ENCODE measurements at regions not wholly inside any gene's neighbourhood (a gene's known extent, or its start where the extent isn't known, plus 50 kb on each side); places are given as distances from the start of the nearest gene placed in this dataset.

DNA sequence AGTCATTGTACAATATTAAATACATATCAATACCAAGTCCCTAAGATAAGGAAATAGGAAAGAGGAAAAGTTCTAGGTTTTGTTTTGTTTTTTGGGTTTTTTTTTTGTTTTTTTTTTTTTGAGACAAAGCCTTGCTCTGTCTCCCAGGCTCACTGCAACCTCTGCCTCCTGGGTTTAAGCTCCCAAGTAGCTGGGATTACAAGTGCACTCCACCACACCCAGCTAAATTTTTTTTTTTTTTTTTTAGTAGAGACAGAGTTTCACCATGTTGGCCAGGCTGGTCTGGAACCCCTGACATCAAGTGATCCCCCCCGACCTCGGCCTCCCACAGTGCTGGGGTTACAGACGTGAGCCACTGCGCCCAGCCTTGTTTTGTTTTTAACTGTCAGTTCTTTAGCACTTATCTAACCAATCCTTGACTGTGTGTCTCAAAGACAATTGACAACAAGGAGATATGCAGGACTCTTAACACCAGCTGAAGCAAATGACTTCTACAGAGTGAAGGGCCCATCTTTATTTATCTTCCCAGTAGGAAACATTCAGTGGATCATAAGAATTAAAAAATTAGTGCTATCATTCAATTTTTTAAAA is 100.0 kb upstream of the RAP2B start (continued):
- TF ChIP-seq, protein P1, sequence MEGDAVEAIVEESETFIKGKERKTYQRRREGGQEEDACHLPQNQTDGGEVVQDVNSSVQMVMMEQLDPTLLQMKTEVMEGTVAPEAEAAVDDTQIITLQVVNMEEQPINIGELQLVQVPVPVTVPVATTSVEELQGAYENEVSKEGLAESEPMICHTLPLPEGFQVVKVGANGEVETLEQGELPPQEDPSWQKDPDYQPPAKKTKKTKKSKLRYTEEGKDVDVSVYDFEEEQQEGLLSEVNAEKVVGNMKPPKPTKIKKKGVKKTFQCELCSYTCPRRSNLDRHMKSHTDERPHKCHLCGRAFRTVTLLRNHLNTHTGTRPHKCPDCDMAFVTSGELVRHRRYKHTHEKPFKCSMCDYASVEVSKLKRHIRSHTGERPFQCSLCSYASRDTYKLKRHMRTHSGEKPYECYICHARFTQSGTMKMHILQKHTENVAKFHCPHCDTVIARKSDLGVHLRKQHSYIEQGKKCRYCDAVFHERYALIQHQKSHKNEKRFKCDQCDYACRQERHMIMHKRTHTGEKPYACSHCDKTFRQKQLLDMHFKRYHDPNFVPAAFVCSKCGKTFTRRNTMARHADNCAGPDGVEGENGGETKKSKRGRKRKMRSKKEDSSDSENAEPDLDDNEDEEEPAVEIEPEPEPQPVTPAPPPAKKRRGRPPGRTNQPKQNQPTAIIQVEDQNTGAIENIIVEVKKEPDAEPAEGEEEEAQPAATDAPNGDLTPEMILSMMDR (IDR thresholded peaks at IDR 0.05): no peak
- no peak for TF ChIP-seq POLR2AphosphoS5 (IDR thresholded peaks at IDR 0.05; ENCODE audit: low read depth, low read length)

DNA sequence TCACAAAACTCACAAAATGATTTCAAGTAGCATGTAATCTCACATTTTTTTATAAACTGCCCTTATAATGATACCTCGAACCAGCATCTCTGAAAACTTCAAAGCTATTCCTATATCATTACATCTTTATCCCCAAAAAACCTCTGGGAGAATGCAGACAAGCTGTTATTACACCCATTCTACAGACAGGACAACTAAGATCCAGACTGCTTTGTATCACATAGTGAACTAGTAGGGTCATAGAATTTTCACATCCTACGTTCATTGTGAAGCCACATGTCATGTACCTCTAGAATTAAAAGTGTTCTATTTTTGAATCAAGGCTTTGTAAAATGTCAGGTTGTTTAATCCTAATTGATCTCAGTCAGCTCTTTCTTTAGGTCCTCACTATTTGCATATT is 98.7 kb upstream of the RAP2B start:
- CTCF ChIA-PET: no interaction called here
- Histone ChIP-seq H3K9me2 (no peaks in the 10 kb centered on the region), H3K9ac (no peak overlapping the region), H3K9me3 (no peaks in the 10 kb centered on the region), H3K4me2 (no peak overlapping the region), H2AFZ (ENCODE audit: low read depth) (peak overlapping the region; percentile 38; the same call in 1 of the 2 replicates), H3K79me2 (ENCODE audit: insufficient read depth) (no peaks in the 10 kb centered on the region), H3K27me3 (ENCODE audit: insufficient read depth) (no peaks in the 10 kb centered on the region), H3K36me3 (replicated peaks in 1 of 2; ENCODE audit: control insufficient read depth in 1 of 2, insufficient read depth in 2 of 2, low read length in 1 of 2) (no peaks in the 10 kb centered on the region), H4K20me1 (ENCODE audit: insufficient read depth) (no peaks in the 10 kb centered on the region), H3K4me3 (ENCODE audit: low read depth in 2 of 2, low read length in 1 of 2) (no peak overlapping the region), H3F3A (replicated peaks; ENCODE audit: insufficient read depth) (peaks cover 11% of the 10 kb centered on the region), H3K4me1 (ENCODE audit: control insufficient read depth in 1 of 2, insufficient read depth in 2 of 2, low read depth in 1 of 2, low read length in 1 of 2) (peaks cover 0 to 8% of the 10 kb centered on the region in 2 experiments; a peak in 1 of 4 replicates), H3K27ac (ENCODE audit: low read depth in 2 of 2, low read length in 1 of 2) (no peak overlapping the region)
- 71% methylated on average over 2 of the region's 2 CpGs for WGBS (ENCODE audit: low lambda C conversion rate)
- TF ChIP-seq, protein P2, sequence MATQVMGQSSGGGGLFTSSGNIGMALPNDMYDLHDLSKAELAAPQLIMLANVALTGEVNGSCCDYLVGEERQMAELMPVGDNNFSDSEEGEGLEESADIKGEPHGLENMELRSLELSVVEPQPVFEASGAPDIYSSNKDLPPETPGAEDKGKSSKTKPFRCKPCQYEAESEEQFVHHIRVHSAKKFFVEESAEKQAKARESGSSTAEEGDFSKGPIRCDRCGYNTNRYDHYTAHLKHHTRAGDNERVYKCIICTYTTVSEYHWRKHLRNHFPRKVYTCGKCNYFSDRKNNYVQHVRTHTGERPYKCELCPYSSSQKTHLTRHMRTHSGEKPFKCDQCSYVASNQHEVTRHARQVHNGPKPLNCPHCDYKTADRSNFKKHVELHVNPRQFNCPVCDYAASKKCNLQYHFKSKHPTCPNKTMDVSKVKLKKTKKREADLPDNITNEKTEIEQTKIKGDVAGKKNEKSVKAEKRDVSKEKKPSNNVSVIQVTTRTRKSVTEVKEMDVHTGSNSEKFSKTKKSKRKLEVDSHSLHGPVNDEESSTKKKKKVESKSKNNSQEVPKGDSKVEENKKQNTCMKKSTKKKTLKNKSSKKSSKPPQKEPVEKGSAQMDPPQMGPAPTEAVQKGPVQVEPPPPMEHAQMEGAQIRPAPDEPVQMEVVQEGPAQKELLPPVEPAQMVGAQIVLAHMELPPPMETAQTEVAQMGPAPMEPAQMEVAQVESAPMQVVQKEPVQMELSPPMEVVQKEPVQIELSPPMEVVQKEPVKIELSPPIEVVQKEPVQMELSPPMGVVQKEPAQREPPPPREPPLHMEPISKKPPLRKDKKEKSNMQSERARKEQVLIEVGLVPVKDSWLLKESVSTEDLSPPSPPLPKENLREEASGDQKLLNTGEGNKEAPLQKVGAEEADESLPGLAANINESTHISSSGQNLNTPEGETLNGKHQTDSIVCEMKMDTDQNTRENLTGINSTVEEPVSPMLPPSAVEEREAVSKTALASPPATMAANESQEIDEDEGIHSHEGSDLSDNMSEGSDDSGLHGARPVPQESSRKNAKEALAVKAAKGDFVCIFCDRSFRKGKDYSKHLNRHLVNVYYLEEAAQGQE (IDR thresholded peaks at IDR 0.05; ENCODE audit: low read depth, low read length): no peak
- TF ChIP-seq RAD21 (IDR thresholded peaks at IDR 0.05; ENCODE audit: low read length): no peak
- TF ChIP-seq TEAD4 (IDR thresholded peaks at IDR 0.05; ENCODE audit: borderline replicate concordance, insufficient read depth): no peak
- TF ChIP-seq ELF1 (IDR thresholded peaks at IDR 0.05): no peak
- TF ChIP-seq RCOR1 (IDR thresholded peaks at IDR 0.05; ENCODE audit: low read length): no peak
- no peak for TF ChIP-seq GABPA (IDR thresholded peaks at IDR 0.05; ENCODE audit: low read depth)
- no peak for TF ChIP-seq GATA2 (CRISPR knock-in tag; IDR thresholded peaks at IDR 0.05)
- no peak for TF ChIP-seq TAF1 (IDR thresholded peaks at IDR 0.05; ENCODE audit: borderline replicate concordance, low read depth, low read length)
- POLR2A ChIA-PET: no interaction called here
- no peak for DNase-seq

DNA sequence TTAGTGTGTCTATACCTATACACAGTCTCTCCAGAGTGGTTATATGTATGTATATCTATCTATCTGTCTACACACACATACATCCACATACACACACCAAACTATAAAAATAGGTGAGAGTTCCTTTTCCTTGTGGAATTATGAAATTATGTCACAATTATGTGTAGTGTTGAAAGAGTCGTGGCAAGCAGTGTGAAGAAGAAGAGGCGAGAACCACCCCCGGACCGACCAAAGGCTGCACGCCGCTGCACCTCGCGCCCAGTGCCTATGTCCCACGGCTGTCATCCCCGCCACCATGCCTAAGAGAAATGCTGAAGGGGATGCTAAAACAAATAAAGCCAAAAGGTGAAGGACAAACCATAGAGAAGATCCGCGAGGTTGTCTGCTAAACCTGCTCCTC is 95.0 kb upstream of the RAP2B start:
- POLR2A ChIA-PET: no interaction called here
- WGBS (ENCODE audit: low lambda C conversion rate): 86% methylated on average over 12 of the region's 12 CpGs
- TF ChIP-seq, protein P3, sequence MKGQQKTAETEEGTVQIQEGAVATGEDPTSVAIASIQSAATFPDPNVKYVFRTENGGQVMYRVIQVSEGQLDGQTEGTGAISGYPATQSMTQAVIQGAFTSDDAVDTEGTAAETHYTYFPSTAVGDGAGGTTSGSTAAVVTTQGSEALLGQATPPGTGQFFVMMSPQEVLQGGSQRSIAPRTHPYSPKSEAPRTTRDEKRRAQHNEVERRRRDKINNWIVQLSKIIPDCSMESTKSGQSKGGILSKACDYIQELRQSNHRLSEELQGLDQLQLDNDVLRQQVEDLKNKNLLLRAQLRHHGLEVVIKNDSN (IDR thresholded peaks at IDR 0.05; ENCODE audit: borderline replicate concordance, low read depth): no peak
- TF ChIP-seq, protein P4, sequence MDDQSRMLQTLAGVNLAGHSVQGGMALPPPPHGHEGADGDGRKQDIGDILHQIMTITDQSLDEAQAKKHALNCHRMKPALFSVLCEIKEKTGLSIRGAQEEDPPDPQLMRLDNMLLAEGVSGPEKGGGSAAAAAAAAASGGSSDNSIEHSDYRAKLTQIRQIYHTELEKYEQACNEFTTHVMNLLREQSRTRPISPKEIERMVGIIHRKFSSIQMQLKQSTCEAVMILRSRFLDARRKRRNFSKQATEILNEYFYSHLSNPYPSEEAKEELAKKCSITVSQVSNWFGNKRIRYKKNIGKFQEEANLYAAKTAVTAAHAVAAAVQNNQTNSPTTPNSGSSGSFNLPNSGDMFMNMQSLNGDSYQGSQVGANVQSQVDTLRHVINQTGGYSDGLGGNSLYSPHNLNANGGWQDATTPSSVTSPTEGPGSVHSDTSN (IDR thresholded peaks at IDR 0.05): no peak
- TF ChIP-seq MXI1 (IDR thresholded peaks at IDR 0.05; ENCODE audit: low read depth, low read length) (no peak), POLR2AphosphoS5 (IDR thresholded peaks at IDR 0.05; ENCODE audit: low read depth, low read length) (no peak), MEF2A (IDR thresholded peaks at IDR 0.05; ENCODE audit: borderline replicate concordance, low read depth) (no peak)
- TF ChIP-seq, protein P2 (IDR thresholded peaks at IDR 0.05; ENCODE audit: low read depth, low read length): no peak

More for the DNA sequence above, 95.0 kb upstream of the RAP2B start:
- Histone ChIP-seq H3K4me2 (no peak overlapping the region), H3K36me3 (replicated peaks in 1 of 2; ENCODE audit: control insufficient read depth in 1 of 2, insufficient read depth in 2 of 2, low read length in 1 of 2) (no peaks in the 10 kb centered on the region), H3K27ac (ENCODE audit: low read depth in 2 of 2, low read length in 1 of 2) (no peak overlapping the region), H3K9me2 (no peaks in the 10 kb centered on the region), H2AFZ (ENCODE audit: low read depth) (no peak overlapping the region), H4K20me1 (ENCODE audit: insufficient read depth) (no peaks in the 10 kb centered on the region), H3K9ac (no peak overlapping the region), H3K79me2 (ENCODE audit: insufficient read depth) (no peaks in the 10 kb centered on the region), H3F3A (replicated peaks; ENCODE audit: insufficient read depth) (peaks cover 5% of the 10 kb centered on the region), H3K9me3 (no peaks in the 10 kb centered on the region), H3K27me3 (ENCODE audit: insufficient read depth) (no peaks in the 10 kb centered on the region), H3K4me3 (ENCODE audit: low read depth in 2 of 2, low read length in 1 of 2) (no peak overlapping the region), H3K4me1 (ENCODE audit: control insufficient read depth in 1 of 2, insufficient read depth in 2 of 2, low read depth in 1 of 2, low read length in 1 of 2) (peaks cover 0 to 5% of the 10 kb centered on the region in 2 experiments; a peak in 1 of 4 replicates)
- no peak for DNase-seq
- CTCF ChIA-PET: no interaction called here

All from SK-N-SH (cell line).